ENCODE measurements at regions not wholly inside any gene's neighbourhood (a gene's known extent, or its start where the extent isn't known, plus 50 kb on each side); places are given as distances from the start of the nearest gene placed in this dataset.

DNA sequence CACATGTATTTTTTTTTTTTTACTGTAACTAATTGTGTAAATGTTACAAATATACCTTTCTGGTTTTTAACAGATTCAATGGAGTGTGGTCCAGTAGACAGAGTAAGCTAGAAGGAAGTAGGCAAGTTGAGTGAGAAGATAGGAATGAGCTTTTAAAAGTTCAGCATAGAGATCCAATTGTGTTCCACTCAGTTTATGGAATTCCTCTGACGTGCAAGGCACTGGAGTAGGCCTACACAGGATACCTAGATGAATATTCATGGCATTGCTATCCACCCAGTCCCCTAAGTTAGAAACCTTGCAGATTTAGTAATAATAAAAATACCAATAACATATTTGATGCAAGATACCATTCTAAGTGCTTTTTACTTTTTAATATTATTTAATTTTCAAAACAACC, 225.6 kb upstream of the ARID2 start:
- dilution Hi-C loops (cut with MboI; ENCODE audit: extremely low pct_ligation_motif_present, low sequenced_read_pairs): no loop called here
- CTCF ChIA-PET: no interaction called here

More for the DNA sequence above, 225.6 kb upstream of the ARID2 start:
- Histone ChIP-seq H3K27me3 (ENCODE audit: control insufficient read depth in 2 of 2, insufficient read depth in 2 of 2, low read length in 2 of 2) (peaks cover 9 to 10% of the 10 kb centered on the region in 2 experiments), H3K9ac (replicated peaks; ENCODE audit: extremely low read depth, insufficient read depth, low read length) (no peak overlapping the region), H3K4me1 (ENCODE audit: control insufficient read depth, extremely low read depth, insufficient read depth, low read length) (no peaks in the 10 kb centered on the region), H3K9me1 (replicated peaks; ENCODE audit: control insufficient read depth, extremely low read depth, insufficient read depth, low read length) (no peaks in the 10 kb centered on the region), H3K36me3 (ENCODE audit: control insufficient read depth in 2 of 2, extremely low read depth in 1 of 2, insufficient read depth in 2 of 2, low read length in 2 of 2) (no peaks in the 10 kb centered on the region), H2AFZ (ENCODE audit: low read depth, low read length) (no peak overlapping the region), H3K4me3 (replicated peaks in 1 of 3; ENCODE audit: insufficient read depth in 1 of 3, low read depth in 1 of 3, low read length in 3 of 3) (no peak overlapping the region), H3K79me2 (ENCODE audit: control insufficient read depth, insufficient read depth, low read length) (no peaks in the 10 kb centered on the region), H3K9me3 (replicated peaks; ENCODE audit: control insufficient read depth, insufficient read depth, low read length) (no peaks in the 10 kb centered on the region), H3K4me2 (ENCODE audit: insufficient read depth, low read length) (no peak overlapping the region), H3K27ac (ENCODE audit: insufficient read depth, low read depth, low read length) (no peak overlapping the region), H4K20me1 (replicated peaks; ENCODE audit: control insufficient read depth, extremely low read depth, insufficient read depth, low read length) (no peaks in the 10 kb centered on the region)
- POLR2A ChIA-PET: no interaction called here
- BruUV-seq (replicated peaks): no TSS peak
- DNase-seq (ENCODE audit: low read depth, low spot score) (no peak), FAIRE-seq (no peak)
- no peak for TF ChIP-seq GATA2 (IDR thresholded peaks at IDR 0.05; ENCODE audit: insufficient read depth, insufficient read length, low read depth, low read length)
- TF ChIP-seq FOS (IDR thresholded peaks at IDR 0.05; ENCODE audit: borderline replicate concordance, insufficient read depth, low read length): no peak
- TF ChIP-seq MYC (IDR thresholded peaks at IDR 0.05; ENCODE audit: low read depth, low read length): no peak
- no peak for TF ChIP-seq POLR2A (IDR thresholded peaks at IDR 0.05; ENCODE audit: low read depth, low read length)
- TF ChIP-seq JUN (IDR thresholded peaks at IDR 0.05; ENCODE audit: borderline replicate concordance, insufficient read depth, insufficient read length, low read depth): no peak
- TF ChIP-seq, protein P1, sequence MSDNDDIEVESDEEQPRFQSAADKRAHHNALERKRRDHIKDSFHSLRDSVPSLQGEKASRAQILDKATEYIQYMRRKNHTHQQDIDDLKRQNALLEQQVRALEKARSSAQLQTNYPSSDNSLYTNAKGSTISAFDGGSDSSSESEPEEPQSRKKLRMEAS (IDR thresholded peaks at IDR 0.05; ENCODE audit: insufficient read depth, insufficient read length): no peak
- TF ChIP-seq, protein P2, sequence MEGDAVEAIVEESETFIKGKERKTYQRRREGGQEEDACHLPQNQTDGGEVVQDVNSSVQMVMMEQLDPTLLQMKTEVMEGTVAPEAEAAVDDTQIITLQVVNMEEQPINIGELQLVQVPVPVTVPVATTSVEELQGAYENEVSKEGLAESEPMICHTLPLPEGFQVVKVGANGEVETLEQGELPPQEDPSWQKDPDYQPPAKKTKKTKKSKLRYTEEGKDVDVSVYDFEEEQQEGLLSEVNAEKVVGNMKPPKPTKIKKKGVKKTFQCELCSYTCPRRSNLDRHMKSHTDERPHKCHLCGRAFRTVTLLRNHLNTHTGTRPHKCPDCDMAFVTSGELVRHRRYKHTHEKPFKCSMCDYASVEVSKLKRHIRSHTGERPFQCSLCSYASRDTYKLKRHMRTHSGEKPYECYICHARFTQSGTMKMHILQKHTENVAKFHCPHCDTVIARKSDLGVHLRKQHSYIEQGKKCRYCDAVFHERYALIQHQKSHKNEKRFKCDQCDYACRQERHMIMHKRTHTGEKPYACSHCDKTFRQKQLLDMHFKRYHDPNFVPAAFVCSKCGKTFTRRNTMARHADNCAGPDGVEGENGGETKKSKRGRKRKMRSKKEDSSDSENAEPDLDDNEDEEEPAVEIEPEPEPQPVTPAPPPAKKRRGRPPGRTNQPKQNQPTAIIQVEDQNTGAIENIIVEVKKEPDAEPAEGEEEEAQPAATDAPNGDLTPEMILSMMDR (IDR thresholded peaks at IDR 0.05; ENCODE audit: extremely low read depth in 1 of 2, insufficient read depth in 1 of 2, low read depth in 1 of 2, low read length in 2 of 2): no peak
- TF ChIP-seq POLR2AphosphoS5 (IDR thresholded peaks at IDR 0.05; ENCODE audit: insufficient read depth, low read depth, low read length): no peak
- TF ChIP-seq EZH2 (IDR thresholded peaks at IDR 0.05; ENCODE audit: borderline replicate concordance, low read depth, low read length, severe bottlenecking): no peak
- intact Hi-C loops (cut with micrococcal nuclease): no loop called here

Measured in endothelial cell of umbilical vein (primary cell).